Stimulated activated naive CD8-positive, alpha-beta T cell treated with anti-CD3 and anti-CD28 coated beads, Interleukin-15, amount 100 ng/mL, for 72 hours (primary cell): ENCODE measurements at regions not wholly inside any gene's neighbourhood (a gene's known extent, or its start where the extent isn't known, plus 50 kb on each side); places are given as distances from the start of the nearest gene placed in this dataset.
A peak's percentile ranks its signal among the peaks of the same experiment; 100 is the strongest.

ENCODE experiments used
- ATAC-seq: fragments of 150-1000 bp; cut with Tn5 transposase; 2 replicates; pipeline ENCODE4 v1.10.0; 2021; ENCODE audit warnings: mild to moderate bottlenecking, moderate library complexity
- DNase-seq, 2 donors: peaks; one replicate each; pipeline ENCODE4 v3.0.0; 2021 to 2022
- H3K27ac Mint-ChIP-seq, 2 donors: one replicate each; pipeline ENCODE4 v1.8.0; 2022; ENCODE audit warnings: mild to moderate bottlenecking in 2 of 2, mixed read lengths in 2 of 2, moderate library complexity in 2 of 2
- H3K27me3 Mint-ChIP-seq: one replicate; pipeline ENCODE4 v1.8.0; 2022; ENCODE audit warnings: mixed read lengths
- H3K4me1 Mint-ChIP-seq: one replicate; pipeline ENCODE4 v1.8.0; 2022; ENCODE audit warnings: mild to moderate bottlenecking, mixed read lengths
- H3K4me3 Mint-ChIP-seq, 2 donors: one replicate each; pipeline ENCODE4 v1.8.0; 2022; ENCODE audit warnings: mild to moderate bottlenecking in 2 of 2, mixed read lengths in 2 of 2, moderate library complexity in 1 of 2
- H3K9me3 Mint-ChIP-seq, 2 donors: one replicate each; pipeline ENCODE4 v1.8.0; 2022; ENCODE audit warnings: mixed read lengths in 2 of 2

DNA sequence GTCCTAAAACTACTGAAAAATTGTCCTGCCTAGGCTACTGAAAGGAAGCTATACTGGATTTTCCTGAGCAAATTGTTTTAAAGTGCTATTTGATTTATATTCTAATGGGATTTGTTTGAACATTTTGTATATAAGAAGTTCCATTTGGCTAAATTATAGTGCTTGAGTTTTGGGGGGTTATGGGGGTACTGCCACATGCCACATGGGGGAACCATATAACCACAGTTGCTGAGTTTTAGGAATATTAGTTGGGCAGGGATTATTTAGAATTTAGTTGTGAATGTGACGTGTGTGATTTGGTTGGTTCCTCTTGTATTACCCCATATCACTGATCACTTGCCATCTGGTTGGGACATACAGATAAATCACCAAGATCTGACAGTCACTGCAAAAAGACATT, 224.5 kb upstream of the TAPT1 start:
- Mint-ChIP-seq H3K4me3 (no peak overlapping the region), H3K27ac (no peak overlapping the region), H3K27me3 (peaks cover 3% of the 10 kb centered on the region), H3K4me1 (no peaks in the 10 kb centered on the region), H3K9me3 (no peaks in the 10 kb centered on the region)
- DNase-seq (no peak), ATAC-seq (no peak)

GRCh38 chr4:16450031-16450430, 223.8 kb upstream of the TAPT1 start:
- ATAC-seq: no peak
- H3K4me3 Mint-ChIP-seq: no peak overlapping the region
- no peak overlapping the region for H3K27ac Mint-ChIP-seq
- H3K27me3 Mint-ChIP-seq: no peaks in the 10 kb centered on the region
- DNase-seq: no peak
- H3K9me3 Mint-ChIP-seq: no peaks in the 10 kb centered on the region
- H3K4me1 Mint-ChIP-seq: no peaks in the 10 kb centered on the region

DNA sequence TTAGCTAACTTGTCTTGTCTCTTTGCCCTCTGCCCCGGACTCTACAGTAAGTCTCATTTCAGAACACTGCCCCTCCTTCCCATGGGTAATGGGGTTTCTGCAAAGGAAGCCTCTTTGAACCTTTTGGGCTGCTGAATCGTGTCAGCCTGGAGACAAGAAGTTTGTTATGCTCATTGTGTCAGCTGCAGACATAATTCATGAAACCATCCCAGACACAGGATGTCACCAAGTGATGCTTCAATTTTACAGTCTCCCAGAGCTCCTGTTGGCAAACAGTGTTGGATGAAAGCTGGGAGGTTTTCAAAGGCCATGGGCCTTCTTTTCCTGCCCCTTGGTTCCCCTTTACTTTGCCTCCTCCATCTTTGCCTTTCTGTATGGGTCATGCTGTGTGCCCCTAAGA, 223.1 kb upstream of the TAPT1 start:
- no peaks in the 10 kb centered on the region for H3K4me1 Mint-ChIP-seq

DNA sequence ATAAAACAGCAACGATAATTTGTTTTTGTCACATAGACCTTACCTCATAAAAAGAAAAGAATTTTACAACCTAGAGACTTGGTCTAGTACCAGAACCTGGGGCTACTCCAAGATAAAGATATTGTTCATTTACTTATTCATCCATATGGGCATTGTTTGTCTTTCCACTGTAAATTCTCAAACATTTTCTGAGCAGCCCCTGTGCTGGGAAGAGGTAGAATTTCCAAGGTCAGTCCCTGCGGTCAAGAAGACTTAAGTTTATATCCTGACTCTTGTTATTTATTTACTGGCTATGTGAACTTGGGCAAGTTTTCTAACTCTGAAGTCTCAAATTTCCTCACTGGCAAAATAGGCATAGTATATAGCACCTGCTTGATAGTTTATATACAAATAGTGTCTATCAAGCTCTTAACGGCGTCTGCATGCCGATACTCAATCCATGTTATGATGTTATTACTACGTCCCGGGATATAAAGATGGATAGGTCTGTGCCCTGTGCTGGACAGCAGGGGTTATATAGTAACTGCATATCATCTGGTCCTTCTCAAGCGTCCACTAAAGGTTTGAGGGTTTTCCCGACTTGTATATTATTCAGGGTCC, 222.1 kb upstream of the TAPT1 start:
- no peak for ATAC-seq
- no peaks in the 10 kb centered on the region for H3K27me3 Mint-ChIP-seq
- no peaks in the 10 kb centered on the region for H3K4me1 Mint-ChIP-seq
- H3K27ac Mint-ChIP-seq: no peak overlapping the region
- H3K4me3 Mint-ChIP-seq: no peak overlapping the region
- no peak for DNase-seq
- H3K9me3 Mint-ChIP-seq: no peaks in the 10 kb centered on the region

More for the DNA sequence above, 223.1 kb upstream of the TAPT1 start:
- H3K27me3 Mint-ChIP-seq: no peaks in the 10 kb centered on the region
- H3K9me3 Mint-ChIP-seq: no peaks in the 10 kb centered on the region
- ATAC-seq (no peak), DNase-seq (no peak)
- no peak overlapping the region for H3K4me3 Mint-ChIP-seq
- H3K27ac Mint-ChIP-seq: no peak overlapping the region

GRCh38 chr4:16443504-16444088, 217.3 kb upstream of the TAPT1 start:
- H3K4me1 Mint-ChIP-seq: no peaks in the 10 kb centered on the region
- ATAC-seq (peak; percentile 67), DNase-seq (peak in 1 of 2 donors; percentile 7)
- H3K9me3 Mint-ChIP-seq: no peaks in the 10 kb centered on the region
- no peaks in the 10 kb centered on the region for H3K27me3 Mint-ChIP-seq
- no peak overlapping the region for H3K27ac Mint-ChIP-seq
- no peak overlapping the region for H3K4me3 Mint-ChIP-seq

DNA sequence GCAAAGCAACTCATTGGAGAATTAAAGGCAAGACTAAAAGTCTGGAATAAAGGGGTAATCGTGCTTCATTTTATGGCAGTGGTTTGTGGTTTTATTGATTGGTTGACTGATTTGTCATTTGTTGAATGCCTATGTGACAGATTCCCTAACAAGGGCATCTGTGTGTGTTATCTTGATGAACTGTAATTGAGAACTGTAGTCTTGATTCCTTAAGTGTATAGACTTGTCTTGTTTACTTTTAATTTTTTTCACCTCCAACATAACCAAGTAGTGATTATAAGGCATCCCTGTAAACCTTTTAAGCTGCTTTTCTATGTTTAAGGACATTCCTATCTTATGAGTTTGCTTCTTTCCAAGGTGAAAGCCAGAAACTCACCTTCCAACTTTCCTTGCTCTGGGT, 216.0 kb upstream of the TAPT1 start:
- Mint-ChIP-seq H3K9me3 (peaks cover 0 to 9% of the 10 kb centered on the region in 2 donors), H3K4me1 (no peaks in the 10 kb centered on the region), H3K4me3 (no peak overlapping the region), H3K27ac (no peak overlapping the region), H3K27me3 (no peaks in the 10 kb centered on the region)
- ATAC-seq: no peak
- DNase-seq: no peak

DNA sequence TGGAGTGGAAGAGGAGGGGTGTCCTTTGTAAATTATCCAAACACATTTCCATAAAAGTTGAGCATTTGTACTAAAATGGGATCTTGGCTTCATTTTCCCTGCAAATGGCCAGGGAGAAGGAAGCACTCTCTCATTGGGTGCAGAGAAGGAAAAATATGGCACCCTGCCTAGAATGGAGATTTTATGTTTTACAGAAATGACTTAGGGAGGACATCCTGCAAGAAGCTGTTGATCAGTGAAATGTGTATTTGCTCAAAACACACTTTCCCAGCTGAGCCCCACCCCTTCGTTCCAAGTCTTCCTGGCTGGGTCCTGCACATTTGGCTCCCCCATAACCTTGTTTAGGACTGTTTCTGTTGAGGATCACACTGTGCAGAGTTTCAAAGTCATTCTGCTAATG, 213.5 kb upstream of the TAPT1 start:
- no peak for DNase-seq
- ATAC-seq: no peak
- no peak overlapping the region for H3K4me3 Mint-ChIP-seq
- H3K9me3 Mint-ChIP-seq: peaks cover 0 to 10% of the 10 kb centered on the region in 2 donors
- no peaks in the 10 kb centered on the region for H3K4me1 Mint-ChIP-seq
- H3K27ac Mint-ChIP-seq: no peak overlapping the region
- peaks cover 1% of the 10 kb centered on the region for H3K27me3 Mint-ChIP-seq

GRCh38 chr4:16438986-16439385, 212.7 kb upstream of the TAPT1 start:
- H3K27me3 Mint-ChIP-seq: peaks cover 8% of the 10 kb centered on the region
- ATAC-seq (no peak), DNase-seq (no peak)
- no peak overlapping the region for H3K27ac Mint-ChIP-seq
- H3K4me1 Mint-ChIP-seq: no peaks in the 10 kb centered on the region
- H3K9me3 Mint-ChIP-seq: peaks cover 0 to 16% of the 10 kb centered on the region in 2 donors
- H3K4me3 Mint-ChIP-seq: no peak overlapping the region

DNA sequence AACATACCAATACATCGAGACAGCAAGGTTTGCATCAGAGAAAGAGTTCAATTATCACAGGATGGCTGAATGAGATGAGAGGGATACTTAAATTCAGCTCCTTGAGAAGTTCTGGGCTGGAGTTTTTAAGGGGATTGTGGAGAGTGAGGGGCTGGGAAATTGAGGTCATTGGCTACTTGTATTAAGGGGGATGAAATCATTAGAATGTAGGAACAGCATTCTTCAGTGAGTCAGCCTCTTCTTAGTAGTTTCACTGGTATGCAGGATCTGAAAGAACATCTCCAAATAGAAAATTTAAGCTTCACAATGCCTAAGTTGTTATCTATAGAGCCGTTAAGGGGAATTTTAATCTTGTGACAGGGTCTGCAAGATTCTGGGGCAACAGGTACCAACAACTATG, 211.6 kb upstream of the TAPT1 start:
- no peaks in the 10 kb centered on the region for H3K4me1 Mint-ChIP-seq
- peaks cover 0 to 16% of the 10 kb centered on the region in 2 donors for H3K9me3 Mint-ChIP-seq
- DNase-seq (no peak), ATAC-seq (no peak)
- no peak overlapping the region for H3K27ac Mint-ChIP-seq
- H3K27me3 Mint-ChIP-seq: peaks cover 10% of the 10 kb centered on the region
- H3K4me3 Mint-ChIP-seq: no peak overlapping the region

DNA sequence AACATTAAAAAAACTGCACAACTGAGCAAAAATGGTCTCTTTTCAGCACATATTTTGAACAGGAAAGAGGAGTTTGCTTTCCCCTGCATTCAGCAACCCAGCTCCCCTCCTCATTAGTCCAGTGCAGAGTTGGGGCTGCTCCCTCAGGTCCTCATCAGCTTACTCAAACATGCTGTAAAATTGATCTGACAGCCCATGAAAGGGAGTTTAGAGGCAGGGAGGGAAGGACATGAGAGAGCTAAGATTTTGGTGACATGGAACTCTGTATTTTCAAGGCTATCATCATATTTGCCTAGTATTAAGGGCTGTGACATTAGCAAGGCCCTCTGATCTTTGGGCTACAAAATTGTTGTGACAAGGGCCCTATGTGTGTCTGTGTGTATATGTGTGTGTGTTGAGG, 205.6 kb upstream of the TAPT1 start:
- ATAC-seq (no peak), DNase-seq (no peak)
- H3K27ac Mint-ChIP-seq: no peak overlapping the region
- no peak overlapping the region for H3K4me3 Mint-ChIP-seq
- peaks cover 18% of the 10 kb centered on the region for H3K27me3 Mint-ChIP-seq
- peaks cover 0 to 8% of the 10 kb centered on the region in 2 donors for H3K9me3 Mint-ChIP-seq
- H3K4me1 Mint-ChIP-seq: no peaks in the 10 kb centered on the region

- Mint-ChIP-seq H3K27me3 (no peaks in the 10 kb centered on the region), H3K4me1 (peaks cover 5% of the 10 kb centered on the region), H3K9me3 (peaks cover 10 to 22% of the 10 kb centered on the region in 2 donors), H3K27ac (no peak overlapping the region), H3K4me3 (no peak overlapping the region)
- DNase-seq: no peak
- no peak for ATAC-seq
Observed at GRCh38 chr4:16418814-16419213, 192.5 kb upstream of the TAPT1 start.

GRCh38 chr4:16417198-16417597, 190.9 kb upstream of the TAPT1 start:
- no peak for DNase-seq

DNA sequence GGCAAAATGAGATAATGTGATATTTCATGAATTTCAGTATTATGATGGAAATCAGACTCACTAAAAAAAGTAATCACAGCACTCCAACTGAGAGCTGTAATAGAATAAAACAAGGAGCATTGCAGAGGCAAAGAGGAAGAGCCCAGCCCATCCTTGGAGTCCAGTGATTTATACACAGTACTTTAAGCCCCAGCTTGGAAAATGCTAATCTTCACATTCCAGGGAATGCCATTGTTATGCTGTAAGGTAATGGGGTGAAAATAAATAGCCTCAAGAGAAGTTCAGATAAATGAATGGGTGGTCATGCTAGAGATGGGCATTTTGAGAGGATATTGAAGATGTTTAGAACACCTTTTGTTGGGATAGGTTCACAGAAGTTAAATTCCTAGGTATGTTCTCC, 190.3 kb upstream of the TAPT1 start:
- DNase-seq (no peak), ATAC-seq (no peak)
- no peak overlapping the region for H3K4me3 Mint-ChIP-seq
- no peak overlapping the region for H3K27ac Mint-ChIP-seq
- H3K27me3 Mint-ChIP-seq: no peaks in the 10 kb centered on the region
- H3K9me3 Mint-ChIP-seq: peaks cover 10 to 22% of the 10 kb centered on the region in 2 donors
- H3K4me1 Mint-ChIP-seq: peaks cover 5% of the 10 kb centered on the region

More at GRCh38 chr4:16417198-16417597, 190.9 kb upstream of the TAPT1 start:
- Mint-ChIP-seq H3K4me3 (no peak overlapping the region), H3K4me1 (peaks cover 5% of the 10 kb centered on the region), H3K27ac (no peak overlapping the region), H3K27me3 (no peaks in the 10 kb centered on the region), H3K9me3 (peaks cover 10 to 22% of the 10 kb centered on the region in 2 donors)
- no peak for ATAC-seq

GRCh38 chr4:16415751-16416150, 189.5 kb upstream of the TAPT1 start:
- Mint-ChIP-seq H3K27me3 (no peaks in the 10 kb centered on the region), H3K27ac (no peak overlapping the region), H3K9me3 (peaks cover 10 to 19% of the 10 kb centered on the region in 2 donors), H3K4me1 (peaks cover 5% of the 10 kb centered on the region), H3K4me3 (no peak overlapping the region)
- DNase-seq (no peak), ATAC-seq (no peak)

DNA sequence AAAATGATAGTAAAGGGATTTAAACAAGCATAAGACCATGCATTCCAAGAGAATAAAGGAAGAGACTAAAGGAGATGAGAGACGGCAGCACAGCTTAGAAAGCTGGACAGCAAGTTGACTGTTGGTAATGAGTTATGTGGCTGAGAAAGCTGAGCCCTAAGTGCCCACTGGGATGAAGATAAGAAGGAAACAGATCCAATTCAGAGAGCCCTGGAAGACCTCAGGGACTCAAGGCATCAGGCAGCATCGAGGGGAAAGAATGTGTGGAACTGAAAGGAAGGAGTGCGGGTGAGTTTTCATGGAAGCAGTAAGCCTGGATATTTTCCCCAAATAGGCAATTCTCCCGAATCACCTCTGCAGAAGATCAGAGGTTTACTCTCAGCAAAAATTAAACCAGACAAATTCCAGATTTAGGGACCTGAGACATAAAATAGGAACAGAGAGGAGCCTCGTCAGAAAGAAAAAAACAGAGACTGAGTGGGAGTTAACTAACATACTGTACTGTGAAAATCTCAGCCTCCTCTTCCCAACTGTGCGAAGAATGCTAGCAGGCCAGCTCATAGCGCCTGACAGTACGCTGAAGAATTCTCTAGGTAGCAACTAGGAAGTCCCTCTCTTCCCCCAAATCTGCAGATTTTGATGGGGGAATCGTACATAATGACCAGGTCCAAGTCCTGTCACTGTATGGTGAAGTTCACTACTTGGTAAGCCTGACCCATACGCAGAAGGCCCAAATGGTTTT, 187.7 kb upstream of the TAPT1 start:
- Mint-ChIP-seq H3K4me3 (no peak overlapping the region), H3K9me3 (peaks cover 0 to 17% of the 10 kb centered on the region in 2 donors), H3K27me3 (peaks cover 12% of the 10 kb centered on the region), H3K27ac (no peak overlapping the region), H3K4me1 (peaks cover 5% of the 10 kb centered on the region)
- ATAC-seq (no peak), DNase-seq (no peak)

DNA sequence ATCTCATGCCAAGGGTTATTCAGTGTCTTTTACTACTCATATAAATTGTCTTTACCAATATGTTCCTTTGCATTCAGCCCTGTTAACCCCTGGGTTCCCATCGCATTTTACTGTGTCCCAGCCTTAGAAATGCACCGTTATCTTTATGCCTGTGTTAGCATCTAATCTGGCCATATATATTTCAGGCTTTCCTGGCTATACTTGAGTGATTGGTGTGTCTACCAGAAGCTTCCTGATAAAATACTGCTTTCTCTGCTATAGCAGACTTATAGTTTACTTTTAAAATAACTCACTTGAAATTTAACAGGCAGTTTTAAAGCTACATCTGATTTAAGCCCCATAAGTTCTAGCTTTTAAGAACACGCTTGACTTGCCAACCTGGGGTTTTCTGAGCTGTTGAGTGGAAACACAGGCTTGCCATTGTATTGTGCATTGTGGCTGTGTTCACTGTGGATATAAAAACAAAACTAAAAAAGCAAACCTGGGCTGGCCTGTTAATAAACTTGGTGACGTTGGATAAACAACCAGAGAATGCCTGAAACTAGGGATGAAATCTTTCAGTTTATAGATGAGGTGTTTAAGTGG, 185.3 kb upstream of the TAPT1 start:
- ATAC-seq: no peak
- no peak for DNase-seq
- Mint-ChIP-seq H3K4me1 (no peaks in the 10 kb centered on the region), H3K9me3 (peaks cover 4 to 9% of the 10 kb centered on the region in 2 donors), H3K27ac (no peak overlapping the region), H3K27me3 (peaks cover 12% of the 10 kb centered on the region), H3K4me3 (no peak overlapping the region)
